Liver (tissue), 6 donors: ENCODE measurements at regions not wholly inside any gene's neighbourhood (a gene's known extent, or its start where the extent isn't known, plus 50 kb on each side); places are given as distances from the start of the nearest gene placed in this dataset.

Experiments
- DNase-seq: peaks from one replicate; pipeline ENCODE4 v3.0.0-alpha.2; 2017; ENCODE audit warnings: low spot score
- H3K27ac ChIP-seq, 2 donors: one replicate each; pipeline ENCODE4 v1.7.0; 2013; ENCODE audit warnings: inconsistent platforms in 2 of 2, low read length in 2 of 2, control low read depth in 1 of 2, low read depth in 1 of 2, mild to moderate bottlenecking in 1 of 2
- H3K27me3 ChIP-seq, 4 donors: one replicate each; pipeline versions ENCODE4 v1.6.1 to v1.7.0; 2013; ENCODE audit warnings: low read length in 3 of 4, inconsistent platforms in 1 of 4, mild to moderate bottlenecking in 1 of 4, moderate library complexity in 1 of 4; ENCODE audit not compliant: control insufficient read depth in 4 of 4, insufficient read depth in 4 of 4
- H3K36me3 ChIP-seq, 4 donors: one replicate each; pipeline versions ENCODE4 v1.6.1 to v1.7.0; 2013; ENCODE audit warnings: low read length in 3 of 4, mild to moderate bottlenecking in 3 of 4, low read depth in 1 of 4, moderate library complexity in 1 of 4; ENCODE audit not compliant: control insufficient read depth in 4 of 4, insufficient read depth in 3 of 4
- H3K4me1 ChIP-seq, 4 donors: one replicate each; pipeline versions ENCODE4 v1.6.1 to v1.7.0; 2013; ENCODE audit warnings: low read length in 3 of 4, mild to moderate bottlenecking in 3 of 4, moderate library complexity in 1 of 4; ENCODE audit not compliant: control insufficient read depth in 4 of 4, insufficient read depth in 4 of 4
- H3K4me3 ChIP-seq, 3 donors: one replicate each; pipeline versions ENCODE4 v1.6.1 to v1.7.0; 2013; ENCODE audit warnings: low read length in 3 of 3, control low read depth in 1 of 3, low read depth in 1 of 3, mild to moderate bottlenecking in 1 of 3
- H3K9ac ChIP-seq, 2 donors: one replicate each; pipeline ENCODE4 v1.7.0; 2013; ENCODE audit warnings: low read length in 2 of 2, mild to moderate bottlenecking in 2 of 2, moderate library complexity in 2 of 2, control low read depth in 1 of 2, low read depth in 1 of 2
- H3K9me3 ChIP-seq, 4 donors: one replicate each; pipeline versions ENCODE4 v1.6.1 to v1.7.0; 2013; ENCODE audit warnings: low read length in 3 of 4; ENCODE audit not compliant: control insufficient read depth in 4 of 4
- FOXA2 ChIP-seq: IDR thresholded peaks from 2 replicates; pipeline ENCODE4 v1.6.1; 2016; ENCODE audit warnings: antibody characterized with exemption
- WGBS: extraction: QIAGEN DNeasy Blood & Tissue Kit; methylation state at CpG from one replicate; pipeline ENCODE4 v1.1.7; 2013; 5-methylcytosine and 5-hydroxymethylcytosine counted together
- donor health status: healthy.
- donor health status: healthy.
- donor health status: healthy.

DNA sequence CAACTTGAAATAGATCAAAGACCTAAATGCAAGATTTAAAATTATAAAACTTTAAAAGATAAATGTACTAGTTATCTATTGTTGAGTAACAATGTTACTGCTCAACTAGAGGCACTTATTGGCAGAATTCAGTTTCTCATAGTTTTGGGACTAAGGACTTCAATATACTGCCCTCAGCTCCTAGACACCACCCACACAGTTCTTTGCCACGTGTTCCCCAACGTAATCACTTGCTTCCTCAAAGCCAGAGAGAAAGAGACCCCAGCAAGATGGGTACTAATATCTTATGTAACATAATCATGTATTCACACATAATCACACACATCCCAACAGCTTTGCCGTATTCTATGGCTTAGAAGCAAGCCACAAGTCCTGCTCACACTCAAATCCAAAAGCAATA lies 50.3 kb upstream of the SLC22A16 start:
- Histone ChIP-seq H3K4me1 (no peaks in the 10 kb centered on the region), H3K27me3 (no peaks in the 10 kb centered on the region), H3K27ac (no peak overlapping the region), H3K4me3 (no peak overlapping the region), H3K9me3 (no peaks in the 10 kb centered on the region), H3K9ac (no peak overlapping the region), H3K36me3 (no peaks in the 10 kb centered on the region)
- TF ChIP-seq FOXA2 = no peak
- no peak for DNase-seq
- 68% methylated on average over 3 of the region's 3 CpGs for WGBS
